Parathyroid adenoma (tissue), 2 donors: ENCODE measurements at regions not wholly inside any gene's neighbourhood (a gene's known extent, or its start where the extent isn't known, plus 50 kb on each side); places are given as distances from the start of the nearest gene placed in this dataset.

Source experiments
- H2AFZ ChIP-seq: fragments of 300-600 bp; sonication (generic); one replicate; pipeline ENCODE4 v1.7.0; 2017; ENCODE audit warnings: antibody characterized with exemption, mild to moderate bottlenecking
- H3K27ac ChIP-seq: fragments of 300-600 bp; sonication (generic); one replicate; pipeline ENCODE4 v1.7.0; 2017
- H3K27me3 ChIP-seq: fragments of 300-600 bp; sonication (generic); one replicate; pipeline ENCODE4 v1.7.0; 2017; ENCODE audit warnings: low read length; ENCODE audit not compliant: control insufficient read depth, insufficient read depth
- H3K36me3 ChIP-seq: fragments of 300-600 bp; sonication (generic); one replicate; pipeline ENCODE4 v1.7.0; 2017; ENCODE audit warnings: low read length; ENCODE audit not compliant: control insufficient read depth, insufficient read depth
- H3K4me1 ChIP-seq: fragments of 300-600 bp; sonication (generic); one replicate; pipeline ENCODE4 v1.7.0; 2017; ENCODE audit warnings: control low read depth
- H3K4me2 ChIP-seq: fragments of 300-600 bp; sonication (generic); one replicate; pipeline ENCODE4 v1.7.0; 2017; ENCODE audit warnings: low read length
- H3K4me3 ChIP-seq: fragments of 300-600 bp; sonication (generic); one replicate; pipeline ENCODE4 v1.7.0; 2017; ENCODE audit warnings: low read depth, low read length
- H3K79me2 ChIP-seq: fragments of 300-600 bp; sonication (generic); one replicate; pipeline ENCODE4 v1.7.0; 2017; ENCODE audit warnings: control low read depth
- H3K9ac ChIP-seq: fragments of 300-600 bp; sonication (generic); one replicate; pipeline ENCODE4 v1.7.0; 2017; ENCODE audit warnings: mild to moderate bottlenecking
- H3K9me3 ChIP-seq: fragments of 300-600 bp; sonication (generic); one replicate; pipeline ENCODE4 v1.7.0; 2017; ENCODE audit warnings: low read length; ENCODE audit not compliant: control insufficient read depth
- CTCF ChIP-seq: fragments of 300-600 bp; sonication (generic); IDR thresholded peaks from one replicate; pipeline ENCODE4 v1.7.0; 2017; ENCODE audit warnings: antibody characterized with exemption, mild to moderate bottlenecking
- donor health status: primary hyperparathyroidism.

GRCh38 chr2:133734716-133735495 lies 166.6 kb upstream of the NCKAP5 start:
- Histone ChIP-seq H2AFZ (no peak overlapping the region), H3K27ac (no peak overlapping the region), H3K4me2 (no peak overlapping the region), H3K9ac (no peak overlapping the region), H3K36me3 (no peaks in the 10 kb centered on the region), H3K4me3 (no peak overlapping the region), H3K4me1 (no peaks in the 10 kb centered on the region), H3K79me2 (no peaks in the 10 kb centered on the region), H3K9me3 (no peaks in the 10 kb centered on the region), H3K27me3 (no peaks in the 10 kb centered on the region)
- TF ChIP-seq CTCF, result no peak

GRCh38 chr2:133736674-133737073 lies 168.4 kb upstream of the NCKAP5 start:
- H3K4me3 ChIP-seq, result no peak overlapping the region
- no peak overlapping the region for H2AFZ ChIP-seq
- no peaks in the 10 kb centered on the region for H3K9me3 ChIP-seq
- no peak overlapping the region for H3K9ac ChIP-seq
- TF ChIP-seq CTCF, result no peak
- H3K4me1 ChIP-seq, result no peaks in the 10 kb centered on the region
- H3K79me2 ChIP-seq, result no peaks in the 10 kb centered on the region
- H3K27ac ChIP-seq, result no peak overlapping the region
- no peaks in the 10 kb centered on the region for H3K27me3 ChIP-seq
- H3K4me2 ChIP-seq, result no peak overlapping the region
- no peaks in the 10 kb centered on the region for H3K36me3 ChIP-seq

- no peaks in the 10 kb centered on the region for H3K4me1 ChIP-seq
- no peak for TF ChIP-seq CTCF
- H3K36me3 ChIP-seq, result no peaks in the 10 kb centered on the region
These were observed 169.2 kb upstream of the NCKAP5 start for GRCh38 chr2:133737242-133737993.

GRCh38 chr2:133739039-133739438 lies 170.8 kb upstream of the NCKAP5 start:
- Histone ChIP-seq H3K4me1 (no peaks in the 10 kb centered on the region), H3K9me3 (no peaks in the 10 kb centered on the region), H3K36me3 (no peaks in the 10 kb centered on the region), H3K79me2 (no peaks in the 10 kb centered on the region), H3K27me3 (no peaks in the 10 kb centered on the region), H3K27ac (no peak overlapping the region), H3K4me3 (no peak overlapping the region), H2AFZ (no peak overlapping the region), H3K9ac (no peak overlapping the region), H3K4me2 (no peak overlapping the region)
- no peak for TF ChIP-seq CTCF

More at GRCh38 chr2:133737242-133737993, 169.2 kb upstream of the NCKAP5 start:
- H3K79me2 ChIP-seq, result no peaks in the 10 kb centered on the region
- no peaks in the 10 kb centered on the region for H3K27me3 ChIP-seq
- no peak overlapping the region for H3K4me2 ChIP-seq
- no peak overlapping the region for H3K27ac ChIP-seq
- H3K9ac ChIP-seq, result no peak overlapping the region
- H3K9me3 ChIP-seq, result no peaks in the 10 kb centered on the region
- no peak overlapping the region for H3K4me3 ChIP-seq
- no peak overlapping the region for H2AFZ ChIP-seq
